IPS-15b (cell line): ENCODE measurements at regions not wholly inside any gene's neighbourhood (a gene's known extent, or its start where the extent isn't known, plus 50 kb on each side); places are given as distances from the start of the nearest gene placed in this dataset.

ENCODE experiments used
- H3K27me3 ChIP-seq: one replicate; pipeline ENCODE4 v1.6.1; 2013; ENCODE audit warnings: low read length; ENCODE audit not compliant: control insufficient read depth, insufficient read depth
- H3K36me3 ChIP-seq: one replicate; pipeline ENCODE4 v1.6.1; 2013; ENCODE audit warnings: low read length; ENCODE audit not compliant: control insufficient read depth, insufficient read depth
- H3K4me1 ChIP-seq: one replicate; pipeline ENCODE4 v1.6.1; 2013; ENCODE audit warnings: mild to moderate bottlenecking, low read length; ENCODE audit not compliant: control insufficient read depth, insufficient read depth
- H3K4me3 ChIP-seq: one replicate; pipeline ENCODE4 v1.5.1; 2013; ENCODE audit warnings: low read depth, low read length
- H3K9ac ChIP-seq: one replicate; pipeline ENCODE4 v1.6.1; 2013; ENCODE audit warnings: low read depth, mild to moderate bottlenecking, low read length
- H3K9me3 ChIP-seq: one replicate; pipeline ENCODE4 v1.6.1; 2013; ENCODE audit warnings: mild to moderate bottlenecking, low read length; ENCODE audit not compliant: control insufficient read depth, insufficient read depth

- Histone ChIP-seq H3K9ac (no peak overlapping the region), H3K9me3 (no peaks in the 10 kb centered on the region), H3K4me3 (no peak overlapping the region), H3K36me3 (no peaks in the 10 kb centered on the region), H3K27me3 (no peaks in the 10 kb centered on the region), H3K4me1 (no peaks in the 10 kb centered on the region)
These were observed 1118.2 kb downstream of the BRD1 start for GRCh38 chr22:48709453-48709852.

DNA sequence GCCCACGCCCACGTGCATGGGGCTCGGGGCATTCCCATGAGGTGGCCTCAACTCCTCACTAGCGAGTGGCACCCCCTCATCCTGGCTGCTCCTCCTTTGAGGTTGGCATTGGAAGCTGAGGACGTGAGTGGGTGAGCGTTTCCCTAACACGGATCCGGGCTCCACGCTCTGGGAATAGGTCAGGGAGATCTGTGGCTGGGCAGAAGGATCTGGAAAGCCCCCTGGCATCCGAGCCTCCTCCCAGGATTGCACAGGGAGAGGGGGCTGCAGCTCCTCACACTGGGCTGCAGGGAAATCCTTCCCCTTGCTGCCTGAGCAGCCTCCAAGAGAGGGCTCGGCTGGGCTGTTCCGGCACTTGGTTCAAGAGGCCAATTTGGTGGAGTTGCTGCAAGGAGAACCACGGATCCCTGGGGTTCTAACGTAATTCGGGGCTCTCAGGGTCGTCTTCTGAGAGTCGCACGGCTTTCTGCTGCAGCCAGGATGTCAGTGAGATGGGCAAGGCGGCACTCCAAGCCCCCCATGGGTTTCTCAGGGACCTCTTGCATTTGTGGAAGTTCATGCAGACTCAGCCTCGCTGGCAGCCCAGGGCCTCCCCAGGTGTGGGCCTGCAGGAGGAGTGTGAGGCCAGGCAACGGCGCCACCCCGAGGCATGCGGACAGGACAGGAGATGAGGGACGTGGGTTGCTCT is 1119.0 kb downstream of the BRD1 start:
- H3K4me1 ChIP-seq: no peaks in the 10 kb centered on the region
- no peaks in the 10 kb centered on the region for H3K27me3 ChIP-seq
- no peaks in the 10 kb centered on the region for H3K9me3 ChIP-seq
- H3K9ac ChIP-seq: no peak overlapping the region
- no peak overlapping the region for H3K4me3 ChIP-seq
- no peaks in the 10 kb centered on the region for H3K36me3 ChIP-seq

- H3K27me3 ChIP-seq: no peaks in the 10 kb centered on the region
- no peaks in the 10 kb centered on the region for H3K9me3 ChIP-seq
- no peaks in the 10 kb centered on the region for H3K36me3 ChIP-seq
- no peak overlapping the region for H3K4me3 ChIP-seq
- no peak overlapping the region for H3K9ac ChIP-seq
- H3K4me1 ChIP-seq: no peaks in the 10 kb centered on the region
These were observed 1119.7 kb downstream of the BRD1 start for GRCh38 chr22:48707763-48708557.

- Histone ChIP-seq H3K9me3 (no peaks in the 10 kb centered on the region), H3K27me3 (no peaks in the 10 kb centered on the region), H3K4me1 (no peaks in the 10 kb centered on the region), H3K4me3 (no peak overlapping the region), H3K9ac (no peak overlapping the region), H3K36me3 (no peaks in the 10 kb centered on the region)
These were observed 1120.5 kb downstream of the BRD1 start for GRCh38 chr22:48706934-48707762.

GRCh38 chr22:48705917-48706605 is 1121.6 kb downstream of the BRD1 start:
- Histone ChIP-seq H3K4me1 (no peaks in the 10 kb centered on the region), H3K4me3 (no peak overlapping the region), H3K9me3 (no peaks in the 10 kb centered on the region), H3K27me3 (no peaks in the 10 kb centered on the region), H3K36me3 (no peaks in the 10 kb centered on the region), H3K9ac (no peak overlapping the region)

DNA sequence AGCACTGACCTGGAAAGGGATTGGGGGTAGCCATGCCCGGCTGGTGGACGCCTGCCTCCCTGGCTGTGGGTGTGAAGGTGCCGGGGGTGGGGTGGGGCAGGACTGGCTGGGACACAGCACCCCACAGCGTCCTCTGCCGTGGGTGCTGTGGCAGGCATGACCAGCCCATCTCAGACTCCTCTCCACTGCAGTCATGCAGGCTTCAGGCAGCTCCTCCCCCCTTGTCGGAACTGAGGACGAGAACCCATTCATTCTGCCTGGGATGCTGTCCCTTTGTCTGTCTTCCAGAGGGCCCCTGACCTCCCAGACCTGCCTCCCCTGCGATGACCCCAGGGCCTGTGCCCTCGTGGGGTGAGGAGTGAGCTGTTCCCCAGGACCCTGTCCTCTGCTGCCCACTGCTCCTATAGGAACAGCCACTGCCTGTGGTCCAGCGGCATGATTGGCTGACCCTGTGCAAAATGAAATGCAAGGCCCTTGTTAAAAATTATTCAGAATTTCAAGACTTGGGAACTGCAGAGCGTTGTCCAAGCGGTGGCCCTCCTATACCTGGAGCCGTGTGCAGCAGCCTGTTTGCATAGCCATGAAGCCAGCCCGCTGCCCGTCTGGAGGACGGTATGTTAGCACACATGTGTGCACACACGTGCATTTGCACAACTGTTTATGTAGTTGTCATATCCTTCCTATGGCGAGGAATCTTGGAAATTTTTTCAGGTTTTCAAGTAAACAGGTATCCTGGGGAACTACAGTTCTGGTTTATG is 1122.3 kb downstream of the BRD1 start:
- no peak overlapping the region for H3K9ac ChIP-seq
- H3K27me3 ChIP-seq: no peaks in the 10 kb centered on the region
- H3K4me1 ChIP-seq: no peaks in the 10 kb centered on the region
- no peak overlapping the region for H3K4me3 ChIP-seq
- H3K9me3 ChIP-seq: no peaks in the 10 kb centered on the region
- H3K36me3 ChIP-seq: no peaks in the 10 kb centered on the region

GRCh38 chr22:48704335-48704734 is 1123.3 kb downstream of the BRD1 start:
- H3K9me3 ChIP-seq: no peaks in the 10 kb centered on the region

GRCh38 chr22:48703265-48703941 is 1124.3 kb downstream of the BRD1 start:
- Histone ChIP-seq H3K27me3 (no peaks in the 10 kb centered on the region), H3K4me3 (no peak overlapping the region), H3K4me1 (no peaks in the 10 kb centered on the region), H3K9me3 (no peaks in the 10 kb centered on the region), H3K36me3 (no peaks in the 10 kb centered on the region), H3K9ac (no peak overlapping the region)

More at GRCh38 chr22:48704335-48704734, 1123.3 kb downstream of the BRD1 start:
- Histone ChIP-seq H3K4me3 (no peak overlapping the region), H3K9ac (no peak overlapping the region), H3K4me1 (no peaks in the 10 kb centered on the region), H3K27me3 (no peaks in the 10 kb centered on the region), H3K36me3 (no peaks in the 10 kb centered on the region)

DNA sequence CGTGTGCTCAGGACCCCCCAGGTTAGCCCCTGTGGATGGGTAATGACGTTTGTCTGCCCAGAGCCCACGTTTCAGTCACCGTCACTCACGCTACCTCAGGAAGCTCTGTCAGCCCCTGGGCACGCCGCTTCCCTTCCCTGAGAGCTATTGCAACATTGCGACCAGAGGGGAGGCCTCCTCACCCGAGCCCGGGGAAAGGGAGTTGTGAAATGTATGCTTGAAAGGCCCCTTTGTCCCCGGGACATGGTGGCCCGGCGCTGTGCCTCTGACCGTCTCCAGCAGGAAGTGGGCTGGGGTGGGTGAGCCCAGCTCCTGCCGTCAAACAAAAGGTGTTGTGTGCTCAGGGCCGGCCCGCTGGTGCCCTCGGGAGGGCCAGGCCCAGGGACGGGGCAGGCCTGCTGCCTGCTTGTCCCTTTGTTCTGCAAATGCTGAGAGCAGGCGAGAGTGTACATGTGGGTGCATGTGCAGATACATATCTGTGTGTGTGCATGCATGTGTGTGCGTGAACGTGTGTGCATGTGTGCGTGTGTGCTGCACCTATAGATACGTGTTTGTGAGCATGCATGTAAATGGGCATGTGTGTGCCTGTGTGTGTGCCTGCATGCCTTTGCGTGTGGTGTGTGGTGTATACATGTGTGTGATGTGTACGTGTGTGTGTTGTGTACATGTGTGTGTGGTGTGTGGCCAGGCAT is 1125.0 kb downstream of the BRD1 start:
- Histone ChIP-seq H3K9ac (no peak overlapping the region), H3K4me1 (no peaks in the 10 kb centered on the region)

DNA sequence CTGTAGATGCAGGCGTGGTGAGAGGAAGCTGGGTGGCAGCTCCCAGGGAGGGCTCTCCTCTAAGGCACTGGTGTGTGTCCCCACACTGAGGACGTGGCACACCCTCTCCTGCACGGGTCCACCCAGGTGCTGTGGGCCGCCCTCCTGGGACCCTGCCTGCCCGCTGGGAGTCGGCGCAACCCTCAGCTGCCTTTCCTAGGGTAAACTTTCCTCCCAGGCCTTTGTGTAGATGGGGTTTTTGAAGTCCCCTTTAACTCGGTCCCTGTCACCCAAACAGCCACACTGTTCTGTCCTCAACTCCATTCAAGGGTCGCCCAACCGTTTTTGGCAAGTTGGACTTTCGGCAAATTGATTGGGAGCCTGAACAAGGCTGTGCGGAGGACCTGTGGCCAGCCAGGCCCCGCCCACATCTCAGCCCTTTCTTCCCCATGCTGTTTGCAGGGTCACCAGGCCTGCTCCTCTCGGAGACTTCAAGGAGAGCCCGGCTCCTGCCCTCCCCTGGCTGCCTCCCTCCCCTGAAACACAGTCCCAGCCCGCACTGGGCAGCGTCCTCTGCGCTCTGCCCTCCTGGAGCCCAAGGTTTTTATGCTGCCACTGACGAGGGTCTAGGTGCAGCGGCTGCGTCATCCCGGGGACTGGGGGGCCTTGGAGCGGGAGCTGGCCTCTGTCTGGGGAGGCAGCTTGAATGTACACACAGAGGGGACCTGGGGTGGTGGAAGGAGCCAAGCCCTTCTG is 1126.2 kb downstream of the BRD1 start:
- Histone ChIP-seq H3K9ac (no peak overlapping the region), H3K9me3 (no peaks in the 10 kb centered on the region), H3K4me1 (no peaks in the 10 kb centered on the region), H3K36me3 (no peaks in the 10 kb centered on the region), H3K4me3 (no peak overlapping the region), H3K27me3 (no peaks in the 10 kb centered on the region)

More for the DNA sequence above, 1125.0 kb downstream of the BRD1 start:
- H3K36me3 ChIP-seq: no peaks in the 10 kb centered on the region
- H3K9me3 ChIP-seq: no peaks in the 10 kb centered on the region
- no peaks in the 10 kb centered on the region for H3K27me3 ChIP-seq
- H3K4me3 ChIP-seq: no peak overlapping the region
